HEK293 (cell line): ENCODE measurements at regions not wholly inside any gene's neighbourhood (a gene's known extent, or its start where the extent isn't known, plus 50 kb on each side); places are given as distances from the start of the nearest gene placed in this dataset.

Source experiments
- CTCF ChIA-PET: fragments of 350-600 bp; formaldehyde crosslinking; extraction: SDS; loops from one replicate; lab custom pipeline; 2021; ENCODE audit warnings: antibody characterized with exemption; lab: Yijun Ruan, JAX
- POLR2A ChIA-PET: fragments of 300-600 bp; formaldehyde crosslinking; extraction: SDS; loops from one replicate; lab custom pipeline; 2020; ENCODE audit warnings: antibody characterized with exemption, inconsistent platforms; lab: Yijun Ruan, JAX
- H3K27ac ChIP-seq: fragments of 200-500 bp; sonication (Bioruptor generic); 2 replicates; pipeline ENCODE4 v1.5.1; 2014; ENCODE audit warnings: low read depth, low read length, control low read depth, inconsistent platforms; ENCODE audit errors: extremely low read depth
- H3K36me3 ChIP-seq, 2 experiments: fragments of 200-500 bp in 1 of 2; sonication (Bioruptor generic) in 1 of 2; 1 replicate in 1 of 2; 2 replicates in 1 of 2; pipeline ENCODE4 v1.5.1; 2014 to 2017; ENCODE audit warnings: inconsistent platforms in 2 of 2, low read length in 2 of 2; ENCODE audit not compliant: control insufficient read depth in 2 of 2, insufficient read depth in 1 of 2
- H3K4me1 ChIP-seq: fragments of 200-500 bp; sonication (Bioruptor generic); 2 replicates; pipeline ENCODE4 v1.5.1; 2014; ENCODE audit warnings: mild to moderate bottlenecking, low read length, inconsistent platforms; ENCODE audit not compliant: control insufficient read depth, insufficient read depth
- H3K4me3 ChIP-seq: 2 replicates; pipeline ENCODE4 v1.5.1; 2011; ENCODE audit warnings: low read depth, mild to moderate bottlenecking, control low read depth, low read length, moderate library complexity
- H3K9me3 ChIP-seq: fragments of 200-500 bp; sonication (Bioruptor generic); 2 replicates; pipeline ENCODE4 v1.5.1; 2014; ENCODE audit warnings: low read depth, low read length, inconsistent platforms; ENCODE audit not compliant: control insufficient read depth, insufficient read depth
- FEZF1 ChIP-seq: fragments of 450-650 bp; formaldehyde crosslinking; IDR thresholded peaks from 2 replicates; pipeline ENCODE4 v1.5.1; 2016; ENCODE audit warnings: missing biosample characterization, missing genetic modification characterization
- GLIS1 ChIP-seq: fragments of 450-650 bp; formaldehyde crosslinking; IDR thresholded peaks from 2 replicates; pipeline ENCODE4 v1.5.1; 2016; ENCODE audit warnings: missing biosample characterization, missing genetic modification characterization
- SP3 ChIP-seq: fragments of 450-650 bp; formaldehyde crosslinking; IDR thresholded peaks from 2 replicates; pipeline ENCODE4 v1.5.1; 2016; ENCODE audit warnings: missing biosample characterization, missing genetic modification characterization
- ZBTB20 ChIP-seq: fragments of 450-650 bp; formaldehyde crosslinking; IDR thresholded peaks from 2 replicates; pipeline ENCODE4 v1.5.1; 2016; ENCODE audit warnings: missing biosample characterization, missing genetic modification characterization
- ZEB2 ChIP-seq: fragments of 450-650 bp; formaldehyde crosslinking; IDR thresholded peaks from 2 replicates; pipeline ENCODE4 v1.5.1; 2016; ENCODE audit warnings: missing biosample characterization, missing genetic modification characterization
- ZNF114 ChIP-seq: fragments of 450-650 bp; formaldehyde crosslinking; IDR thresholded peaks from 2 replicates; pipeline ENCODE4 v1.5.0; 2017; ENCODE audit warnings: missing biosample characterization, missing genetic modification characterization
- ZNF24 ChIP-seq: fragments of 450-650 bp; formaldehyde crosslinking; IDR thresholded peaks from 2 replicates; pipeline ENCODE4 v1.5.1; 2016; ENCODE audit warnings: missing biosample characterization, missing genetic modification characterization
- ZNF248 ChIP-seq: fragments of 450-650 bp; formaldehyde crosslinking; IDR thresholded peaks from 2 replicates; pipeline ENCODE4 v1.5.1; 2017; ENCODE audit warnings: missing biosample characterization, missing genetic modification characterization
- ZNF324 ChIP-seq: fragments of 450-650 bp; formaldehyde crosslinking; IDR thresholded peaks from 2 replicates; pipeline ENCODE4 v1.5.1; 2016; ENCODE audit warnings: missing biosample characterization, missing genetic modification characterization
- ZNF501 ChIP-seq: fragments of 450-650 bp; formaldehyde crosslinking; IDR thresholded peaks from 2 replicates; pipeline ENCODE4 v1.5.1; 2016; ENCODE audit warnings: missing biosample characterization, missing genetic modification characterization
- ZNF596 ChIP-seq: fragments of 450-650 bp; IDR thresholded peaks from 2 replicates; pipeline ENCODE4 v1.5.0; 2018; ENCODE audit warnings: missing biosample characterization, mild to moderate bottlenecking, missing genetic modification characterization, moderate library complexity
- ZNF600 ChIP-seq: fragments of 450-650 bp; formaldehyde crosslinking; IDR thresholded peaks from 2 replicates; pipeline ENCODE4 v1.5.1; 2016; ENCODE audit warnings: missing biosample characterization, missing genetic modification characterization
- ZNF626 ChIP-seq: fragments of 450-650 bp; sonication (Bioruptor Pico); formaldehyde crosslinking; IDR thresholded peaks from 2 replicates; pipeline ENCODE4 v1.5.1; 2018; ENCODE audit warnings: missing biosample characterization, missing genetic modification characterization, inconsistent platforms
- ZNF664 ChIP-seq: fragments of 450-650 bp; formaldehyde crosslinking; IDR thresholded peaks from 2 replicates; pipeline ENCODE4 v1.5.1; 2016; ENCODE audit warnings: missing biosample characterization, missing genetic modification characterization
- ZNF677 ChIP-seq: fragments of 450-650 bp; IDR thresholded peaks from 2 replicates; pipeline ENCODE4 v1.5.0; 2018; ENCODE audit warnings: missing biosample characterization, mild to moderate bottlenecking, missing genetic modification characterization, moderate library complexity
- ZNF768 ChIP-seq: fragments of 450-650 bp; formaldehyde crosslinking; IDR thresholded peaks from 2 replicates; pipeline ENCODE4 v1.5.1; 2018; ENCODE audit warnings: missing biosample characterization, mild to moderate bottlenecking, missing genetic modification characterization
- ZNF830 ChIP-seq: fragments of 450-650 bp; IDR thresholded peaks from 2 replicates; pipeline ENCODE4 v1.5.0; 2018; ENCODE audit warnings: missing biosample characterization, missing genetic modification characterization, low read depth, mild to moderate bottlenecking, moderate library complexity
- ZNF843 ChIP-seq: fragments of 450-650 bp; formaldehyde crosslinking; IDR thresholded peaks from 2 replicates; pipeline ENCODE4 v1.5.1; 2016; ENCODE audit warnings: missing biosample characterization, missing genetic modification characterization
- ZSCAN16 ChIP-seq: fragments of 450-650 bp; formaldehyde crosslinking; IDR thresholded peaks from 2 replicates; pipeline ENCODE4 v1.5.1; 2016; ENCODE audit warnings: missing biosample characterization, missing genetic modification characterization
- TF ChIP-seq, protein P1 (sequence below): fragments of 450-650 bp; formaldehyde crosslinking; IDR thresholded peaks from 2 replicates; pipeline ENCODE4 v1.5.1; 2016; ENCODE audit warnings: missing biosample characterization, missing genetic modification characterization
- TF ChIP-seq, protein P2 (sequence below): fragments of 450-650 bp; formaldehyde crosslinking; IDR thresholded peaks from 2 replicates; pipeline ENCODE4 v1.5.1; 2017; ENCODE audit warnings: missing biosample characterization, mild to moderate bottlenecking, missing genetic modification characterization, moderate library complexity
- TF ChIP-seq, protein P3 (sequence below): fragments of 450-650 bp; formaldehyde crosslinking; IDR thresholded peaks from 2 replicates; pipeline ENCODE4 v1.5.1; 2017; ENCODE audit warnings: missing biosample characterization, missing genetic modification characterization
- TF ChIP-seq, protein P4 (sequence below): fragments of 450-650 bp; formaldehyde crosslinking; optimal IDR thresholded peaks from 2 replicates; pipeline ENCODE3; 2016; ENCODE audit warnings: missing biosample characterization, mild to moderate bottlenecking, missing genetic modification characterization
- TF ChIP-seq, protein P5 (sequence below): fragments of 450-650 bp; formaldehyde crosslinking; IDR thresholded peaks from 2 replicates; pipeline ENCODE4 v1.5.1; 2016; ENCODE audit warnings: missing biosample characterization, missing genetic modification characterization
- TF ChIP-seq, protein P6 (sequence below): fragments of 450-650 bp; formaldehyde crosslinking; IDR thresholded peaks from 2 replicates; pipeline ENCODE4 v1.5.1; 2016; ENCODE audit warnings: missing biosample characterization, missing genetic modification characterization, low read depth

DNA sequence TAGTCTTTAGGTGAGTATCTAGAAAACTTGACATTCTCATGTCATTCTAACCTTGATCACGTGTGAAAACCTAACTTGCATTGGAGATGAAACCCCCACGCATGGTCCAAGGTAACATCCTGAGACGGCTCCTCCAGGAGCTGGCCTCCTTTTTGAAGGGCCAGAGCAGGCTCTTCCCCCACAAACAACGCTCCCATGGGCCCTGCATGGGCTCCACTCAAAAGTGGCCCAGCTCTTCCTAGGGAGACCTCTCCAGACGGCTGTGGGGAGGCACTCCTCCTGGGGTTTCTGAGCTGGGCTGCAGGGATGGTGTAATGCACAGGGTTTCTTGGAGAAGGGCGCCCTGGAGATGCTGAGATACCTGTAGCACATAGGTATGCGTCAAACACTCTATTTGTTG, 296.2 kb upstream of the IRX1 start:
- Histone ChIP-seq H3K9me3 (no peaks in the 10 kb centered on the region), H3K36me3 (no peaks in the 10 kb centered on the region), H3K4me3 (no peak overlapping the region), H3K27ac (no peak overlapping the region), H3K4me1 (no peaks in the 10 kb centered on the region)
- ChIA-PET POLR2A (no interaction called here), CTCF (no interaction called here)
- TF ChIP-seq FEZF1 (tag by site-specific recombination): no peak
- TF ChIP-seq ZNF324: no peak
- TF ChIP-seq SP3 (tag by site-specific recombination): no peak

DNA sequence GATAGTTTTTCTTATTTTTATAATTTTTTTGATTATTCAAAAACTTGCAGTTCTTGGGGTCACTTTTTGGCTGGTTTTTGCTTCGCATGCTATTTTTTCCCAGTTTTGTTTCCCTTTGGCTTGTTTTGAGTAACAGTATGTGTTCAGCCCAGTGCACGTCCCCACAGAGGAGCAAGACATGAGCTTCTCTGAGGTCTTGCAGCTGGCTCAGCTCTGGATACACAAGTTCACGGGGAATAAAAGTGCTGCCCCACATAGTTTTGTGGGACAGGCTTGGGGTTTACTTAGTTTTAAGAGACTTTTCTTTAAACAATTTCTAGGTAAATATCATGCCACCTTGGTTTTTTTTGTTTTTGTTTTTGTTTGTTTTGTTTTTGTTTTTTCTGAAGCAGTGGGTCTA, 297.8 kb upstream of the IRX1 start:
- CTCF ChIA-PET: interaction anchor here (0.5 kb wide), 1 partner anchor 13 kb away, joined by 3 read pairs; no protein-coding TSS in a partner anchor
- Histone ChIP-seq H3K9me3 (no peaks in the 10 kb centered on the region), H3K36me3 (no peaks in the 10 kb centered on the region), H3K4me1 (no peaks in the 10 kb centered on the region)
- TF ChIP-seq, protein P1, sequence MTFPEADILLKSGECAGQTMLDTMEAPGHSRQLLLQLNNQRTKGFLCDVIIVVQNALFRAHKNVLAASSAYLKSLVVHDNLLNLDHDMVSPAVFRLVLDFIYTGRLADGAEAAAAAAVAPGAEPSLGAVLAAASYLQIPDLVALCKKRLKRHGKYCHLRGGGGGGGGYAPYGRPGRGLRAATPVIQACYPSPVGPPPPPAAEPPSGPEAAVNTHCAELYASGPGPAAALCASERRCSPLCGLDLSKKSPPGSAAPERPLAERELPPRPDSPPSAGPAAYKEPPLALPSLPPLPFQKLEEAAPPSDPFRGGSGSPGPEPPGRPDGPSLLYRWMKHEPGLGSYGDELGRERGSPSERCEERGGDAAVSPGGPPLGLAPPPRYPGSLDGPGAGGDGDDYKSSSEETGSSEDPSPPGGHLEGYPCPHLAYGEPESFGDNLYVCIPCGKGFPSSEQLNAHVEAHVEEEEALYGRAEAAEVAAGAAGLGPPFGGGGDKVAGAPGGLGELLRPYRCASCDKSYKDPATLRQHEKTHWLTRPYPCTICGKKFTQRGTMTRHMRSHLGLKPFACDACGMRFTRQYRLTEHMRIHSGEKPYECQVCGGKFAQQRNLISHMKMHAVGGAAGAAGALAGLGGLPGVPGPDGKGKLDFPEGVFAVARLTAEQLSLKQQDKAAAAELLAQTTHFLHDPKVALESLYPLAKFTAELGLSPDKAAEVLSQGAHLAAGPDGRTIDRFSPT (tag by site-specific recombination): no peak
- TF ChIP-seq ZNF24: no peak
- TF ChIP-seq ZNF830 (tag by site-specific recombination): no peak
- no peak for TF ChIP-seq ZNF596
- TF ChIP-seq, protein P2, sequence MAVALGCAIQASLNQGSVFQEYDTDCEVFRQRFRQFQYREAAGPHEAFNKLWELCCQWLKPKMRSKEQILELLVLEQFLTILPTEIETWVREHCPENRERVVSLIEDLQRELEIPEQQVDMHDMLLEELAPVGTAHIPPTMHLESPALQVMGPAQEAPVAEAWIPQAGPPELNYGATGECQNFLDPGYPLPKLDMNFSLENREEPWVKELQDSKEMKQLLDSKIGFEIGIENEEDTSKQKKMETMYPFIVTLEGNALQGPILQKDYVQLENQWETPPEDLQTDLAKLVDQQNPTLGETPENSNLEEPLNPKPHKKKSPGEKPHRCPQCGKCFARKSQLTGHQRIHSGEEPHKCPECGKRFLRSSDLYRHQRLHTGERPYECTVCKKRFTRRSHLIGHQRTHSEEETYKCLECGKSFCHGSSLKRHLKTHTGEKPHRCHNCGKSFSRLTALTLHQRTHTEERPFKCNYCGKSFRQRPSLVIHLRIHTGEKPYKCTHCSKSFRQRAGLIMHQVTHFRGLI: no peak
- TF ChIP-seq, protein P3, sequence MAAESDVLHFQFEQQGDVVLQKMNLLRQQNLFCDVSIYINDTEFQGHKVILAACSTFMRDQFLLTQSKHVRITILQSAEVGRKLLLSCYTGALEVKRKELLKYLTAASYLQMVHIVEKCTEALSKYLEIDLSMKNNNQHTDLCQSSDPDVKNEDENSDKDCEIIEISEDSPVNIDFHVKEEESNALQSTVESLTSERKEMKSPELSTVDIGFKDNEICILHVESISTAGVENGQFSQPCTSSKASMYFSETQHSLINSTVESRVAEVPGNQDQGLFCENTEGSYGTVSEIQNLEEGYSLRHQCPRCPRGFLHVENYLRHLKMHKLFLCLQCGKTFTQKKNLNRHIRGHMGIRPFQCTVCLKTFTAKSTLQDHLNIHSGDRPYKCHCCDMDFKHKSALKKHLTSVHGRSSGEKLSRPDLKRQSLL (tag by site-specific recombination): no peak
- TF ChIP-seq ZSCAN16: no peak
- TF ChIP-seq ZEB2 (tag by site-specific recombination): no peak
- no peak for TF ChIP-seq ZNF501 (tag by site-specific recombination)
- TF ChIP-seq, all 188 proteins: peak for 0
- Histone ChIP-seq H3K27ac (no peak overlapping the region), H3K4me3 (no peak overlapping the region)
- POLR2A ChIA-PET: no interaction called here

DNA sequence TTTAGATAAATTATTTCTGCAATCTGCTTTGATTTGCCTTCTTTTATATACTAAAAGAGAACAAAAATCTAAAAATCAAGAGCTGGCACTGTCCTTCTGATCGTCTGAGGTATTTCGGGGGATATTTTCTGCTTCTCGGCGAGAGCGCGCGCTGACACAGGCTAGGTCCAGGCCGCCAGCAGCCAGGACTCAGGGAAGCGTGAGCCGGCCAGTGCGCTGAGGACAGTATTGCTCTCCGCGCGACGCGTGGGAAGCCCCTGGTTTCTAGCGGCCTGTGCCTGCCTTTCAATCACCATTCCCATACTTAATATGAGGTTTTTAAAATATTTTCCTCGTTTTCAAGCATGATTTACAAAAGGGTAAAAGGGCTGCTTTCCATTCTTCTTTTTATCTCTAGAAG, 307.3 kb upstream of the IRX1 start:
- no peaks in the 10 kb centered on the region for H3K9me3 ChIP-seq
- ChIA-PET POLR2A (no interaction called here), CTCF (no interaction called here)
- no peak overlapping the region for H3K27ac ChIP-seq
- no peaks in the 10 kb centered on the region for H3K36me3 ChIP-seq
- H3K4me3 ChIP-seq: no peak overlapping the region
- H3K4me1 ChIP-seq: no peaks in the 10 kb centered on the region
- no peak for TF ChIP-seq ZNF114 (tag by site-specific recombination)
- no peak for TF ChIP-seq GLIS1 (tag by site-specific recombination)
- no peak for TF ChIP-seq ZNF626 (tag by site-specific recombination)
- TF ChIP-seq, protein P4, sequence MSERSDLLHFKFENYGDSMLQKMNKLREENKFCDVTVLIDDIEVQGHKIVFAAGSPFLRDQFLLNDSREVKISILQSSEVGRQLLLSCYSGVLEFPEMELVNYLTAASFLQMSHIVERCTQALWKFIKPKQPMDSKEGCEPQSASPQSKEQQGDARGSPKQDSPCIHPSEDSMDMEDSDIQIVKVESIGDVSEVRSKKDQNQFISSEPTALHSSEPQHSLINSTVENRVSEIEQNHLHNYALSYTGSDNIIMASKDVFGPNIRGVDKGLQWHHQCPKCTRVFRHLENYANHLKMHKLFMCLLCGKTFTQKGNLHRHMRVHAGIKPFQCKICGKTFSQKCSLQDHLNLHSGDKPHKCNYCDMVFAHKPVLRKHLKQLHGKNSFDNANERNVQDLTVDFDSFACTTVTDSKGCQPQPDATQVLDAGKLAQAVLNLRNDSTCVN: no peak
- TF ChIP-seq ZNF843 (tag by site-specific recombination): no peak
- TF ChIP-seq ZNF248 (tag by site-specific recombination): no peak
- TF ChIP-seq ZNF677 (tag by site-specific recombination): no peak
- no peak for TF ChIP-seq ZBTB20 (tag by site-specific recombination)
- no peak for TF ChIP-seq ZNF768 (tag by site-specific recombination)
- TF ChIP-seq, protein P5, sequence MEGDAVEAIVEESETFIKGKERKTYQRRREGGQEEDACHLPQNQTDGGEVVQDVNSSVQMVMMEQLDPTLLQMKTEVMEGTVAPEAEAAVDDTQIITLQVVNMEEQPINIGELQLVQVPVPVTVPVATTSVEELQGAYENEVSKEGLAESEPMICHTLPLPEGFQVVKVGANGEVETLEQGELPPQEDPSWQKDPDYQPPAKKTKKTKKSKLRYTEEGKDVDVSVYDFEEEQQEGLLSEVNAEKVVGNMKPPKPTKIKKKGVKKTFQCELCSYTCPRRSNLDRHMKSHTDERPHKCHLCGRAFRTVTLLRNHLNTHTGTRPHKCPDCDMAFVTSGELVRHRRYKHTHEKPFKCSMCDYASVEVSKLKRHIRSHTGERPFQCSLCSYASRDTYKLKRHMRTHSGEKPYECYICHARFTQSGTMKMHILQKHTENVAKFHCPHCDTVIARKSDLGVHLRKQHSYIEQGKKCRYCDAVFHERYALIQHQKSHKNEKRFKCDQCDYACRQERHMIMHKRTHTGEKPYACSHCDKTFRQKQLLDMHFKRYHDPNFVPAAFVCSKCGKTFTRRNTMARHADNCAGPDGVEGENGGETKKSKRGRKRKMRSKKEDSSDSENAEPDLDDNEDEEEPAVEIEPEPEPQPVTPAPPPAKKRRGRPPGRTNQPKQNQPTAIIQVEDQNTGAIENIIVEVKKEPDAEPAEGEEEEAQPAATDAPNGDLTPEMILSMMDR: no peak
- TF ChIP-seq, protein P6, sequence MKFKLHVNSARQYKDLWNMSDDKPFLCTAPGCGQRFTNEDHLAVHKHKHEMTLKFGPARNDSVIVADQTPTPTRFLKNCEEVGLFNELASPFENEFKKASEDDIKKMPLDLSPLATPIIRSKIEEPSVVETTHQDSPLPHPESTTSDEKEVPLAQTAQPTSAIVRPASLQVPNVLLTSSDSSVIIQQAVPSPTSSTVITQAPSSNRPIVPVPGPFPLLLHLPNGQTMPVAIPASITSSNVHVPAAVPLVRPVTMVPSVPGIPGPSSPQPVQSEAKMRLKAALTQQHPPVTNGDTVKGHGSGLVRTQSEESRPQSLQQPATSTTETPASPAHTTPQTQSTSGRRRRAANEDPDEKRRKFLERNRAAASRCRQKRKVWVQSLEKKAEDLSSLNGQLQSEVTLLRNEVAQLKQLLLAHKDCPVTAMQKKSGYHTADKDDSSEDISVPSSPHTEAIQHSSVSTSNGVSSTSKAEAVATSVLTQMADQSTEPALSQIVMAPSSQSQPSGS: no peak
- no peak for TF ChIP-seq ZNF664
- TF ChIP-seq ZNF600 (tag by site-specific recombination): no peak
